WTC11 (cell line): ENCODE measurements at regions not wholly inside any gene's neighbourhood (a gene's known extent, or its start where the extent isn't known, plus 50 kb on each side); places are given as distances from the start of the nearest gene placed in this dataset.

Experiments used
- ATAC-seq: fragments of 200-7000 bp; cut with Tn5 transposase; 2 replicates; pipeline ENCODE4 v1.10.0; 2021; ENCODE audit warnings: mild to moderate bottlenecking, moderate library complexity
- CTCF ChIA-PET: fragments of 300-600 bp; sonication (Branson Sonifier 250); formaldehyde crosslinking; loops from one replicate; lab custom pipeline; 2021; ENCODE audit warnings: antibody characterized with exemption; lab: Charles Lee
- POLR2A ChIA-PET: fragments of 350-600 bp; sonication (Branson Sonifier 250); formaldehyde crosslinking; loops from one replicate; lab custom pipeline; 2021; ENCODE audit warnings: antibody characterized with exemption; lab: Charles Lee
- DNase-seq: peaks from one replicate; pipeline ENCODE4 v3.0.0; 2021; ENCODE audit warnings: low spot score
- H3K27ac Mint-ChIP-seq: 2 replicates; pipeline ENCODE4 v1.8.0; 2021; ENCODE audit warnings: mixed read lengths
- H3K27me3 Mint-ChIP-seq: 2 replicates; pipeline ENCODE4 v1.8.0; 2021; ENCODE audit warnings: low read depth, mild to moderate bottlenecking, moderate library complexity, mixed read lengths
- H3K36me3 Mint-ChIP-seq: 2 replicates; pipeline ENCODE4 v1.8.0; 2021; ENCODE audit warnings: mixed read lengths
- H3K4me1 Mint-ChIP-seq: 2 replicates; pipeline ENCODE4 v1.8.0; 2022; ENCODE audit warnings: mixed read lengths
- H3K4me3 Mint-ChIP-seq: 2 replicates; pipeline ENCODE4 v1.8.0; 2021; ENCODE audit warnings: mild to moderate bottlenecking, moderate library complexity, mixed read lengths
- H3K9me3 Mint-ChIP-seq: 2 replicates; pipeline ENCODE4 v1.8.0; 2021; ENCODE audit warnings: mixed read lengths
- CREB1 ChIP-seq: sonication (generic); formaldehyde crosslinking; IDR thresholded peaks from 2 replicates; pipeline ENCODE4 v1.8.0; 2023; ENCODE audit warnings: mild to moderate bottlenecking, missing genetic modification reagents
- GABPB1 ChIP-seq: sonication (generic); formaldehyde crosslinking; IDR thresholded peaks from 2 replicates; pipeline ENCODE4 v1.8.1; 2023; ENCODE audit warnings: mild to moderate bottlenecking, missing genetic modification reagents
- HMGA2 ChIP-seq: fragments of 250-450 bp; sonication (Bioruptor Pico); IDR thresholded peaks from 2 replicates; pipeline ENCODE4 v1.4.0; 2021; ENCODE audit warnings: mild to moderate bottlenecking, moderate library complexity
- KAT7 ChIP-seq: sonication (generic); formaldehyde crosslinking; IDR thresholded peaks from 2 replicates; pipeline ENCODE4 v1.8.1; 2023; ENCODE audit warnings: missing genetic modification reagents, mild to moderate bottlenecking, borderline replicate concordance
- NR1H2 ChIP-seq: sonication (generic); formaldehyde crosslinking; IDR thresholded peaks from 2 replicates; pipeline ENCODE4 v1.9.0; 2021; ENCODE audit warnings: mild to moderate bottlenecking, moderate library complexity, missing genetic modification reagents
- TF ChIP-seq, protein P1 (sequence below): sonication (generic); formaldehyde crosslinking; IDR thresholded peaks from 2 replicates; pipeline ENCODE4 v1.8.0; 2023; ENCODE audit warnings: mild to moderate bottlenecking, missing genetic modification reagents
- TF ChIP-seq, protein P2 (sequence below): sonication (generic); formaldehyde crosslinking; IDR thresholded peaks from 2 replicates; pipeline ENCODE4 v1.8.0; 2022; ENCODE audit warnings: mild to moderate bottlenecking, missing genetic modification reagents
- TF ChIP-seq, protein P3 (sequence below): sonication (generic); formaldehyde crosslinking; conservative IDR thresholded peaks from 2 replicates; pipeline ENCODE4 v1.8.1; 2023; ENCODE audit warnings: mild to moderate bottlenecking, low read depth, missing genetic modification reagents, moderate library complexity
- TF ChIP-seq, protein P4 (sequence below): sonication (generic); formaldehyde crosslinking; IDR thresholded peaks from 2 replicates; pipeline ENCODE4 v1.8.1; 2023; ENCODE audit warnings: mild to moderate bottlenecking, missing genetic modification reagents
- TF ChIP-seq, protein P5 (sequence below): sonication (generic); formaldehyde crosslinking; conservative IDR thresholded peaks from 2 replicates; pipeline ENCODE4 v1.8.1; 2022; ENCODE audit warnings: mild to moderate bottlenecking, missing genetic modification reagents
- TF ChIP-seq, protein P6 (sequence below): sonication (generic); formaldehyde crosslinking; IDR thresholded peaks from 2 replicates; pipeline ENCODE4 v1.8.0; 2022; ENCODE audit warnings: missing genetic modification reagents
- TF ChIP-seq, protein P7 (sequence below): sonication (generic); formaldehyde crosslinking; IDR thresholded peaks from 2 replicates; pipeline ENCODE4 v1.8.1; 2023; ENCODE audit warnings: mild to moderate bottlenecking, missing genetic modification reagents

DNA sequence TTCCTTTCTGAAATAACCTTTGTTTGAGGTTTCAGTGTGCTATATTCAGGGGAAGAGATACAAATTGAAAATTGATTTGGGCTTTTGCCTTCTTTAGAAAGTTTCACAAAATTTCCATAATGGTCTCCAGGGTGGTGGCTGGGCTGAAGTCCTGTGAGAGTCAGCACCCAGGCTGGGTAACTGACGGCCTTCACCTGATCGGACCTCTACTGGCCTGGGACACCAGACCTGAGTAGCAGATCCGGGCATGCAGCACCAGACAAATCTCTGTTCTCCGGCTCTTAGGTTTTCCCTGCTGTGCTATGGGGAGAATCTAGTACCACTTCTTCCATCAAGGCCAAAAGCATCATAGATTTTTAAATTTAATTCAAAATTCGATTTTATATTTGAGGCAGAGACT, 133.0 kb upstream of the LMCD1 start:
- Mint-ChIP-seq H3K27me3 (no peaks in the 10 kb centered on the region; the same call in 1 of the 2 replicates), H3K4me3 (no peak overlapping the region), H3K27ac (no peak overlapping the region), H3K4me1 (0 out of 2 replicates have a peak, but pooled peaks cover 4% of the 10 kb centered on the region), H3K9me3 (peaks cover 6% of the 10 kb centered on the region; the same call in 1 of the 2 replicates), H3K36me3 (no peaks in the 10 kb centered on the region)
- DNase-seq = no peak
- no peak for ATAC-seq
- POLR2A ChIA-PET = no interaction called here
- CTCF ChIA-PET = no interaction called here
- TF ChIP-seq KAT7 (CRISPR knock-in tag) (no peak), NR1H2 (CRISPR knock-in tag) (no peak), CREB1 (CRISPR knock-in tag) (no peak), GABPB1 (CRISPR knock-in tag) (no peak), HMGA2 (CRISPR knock-in tag) (no peak)
- TF ChIP-seq, protein P1, sequence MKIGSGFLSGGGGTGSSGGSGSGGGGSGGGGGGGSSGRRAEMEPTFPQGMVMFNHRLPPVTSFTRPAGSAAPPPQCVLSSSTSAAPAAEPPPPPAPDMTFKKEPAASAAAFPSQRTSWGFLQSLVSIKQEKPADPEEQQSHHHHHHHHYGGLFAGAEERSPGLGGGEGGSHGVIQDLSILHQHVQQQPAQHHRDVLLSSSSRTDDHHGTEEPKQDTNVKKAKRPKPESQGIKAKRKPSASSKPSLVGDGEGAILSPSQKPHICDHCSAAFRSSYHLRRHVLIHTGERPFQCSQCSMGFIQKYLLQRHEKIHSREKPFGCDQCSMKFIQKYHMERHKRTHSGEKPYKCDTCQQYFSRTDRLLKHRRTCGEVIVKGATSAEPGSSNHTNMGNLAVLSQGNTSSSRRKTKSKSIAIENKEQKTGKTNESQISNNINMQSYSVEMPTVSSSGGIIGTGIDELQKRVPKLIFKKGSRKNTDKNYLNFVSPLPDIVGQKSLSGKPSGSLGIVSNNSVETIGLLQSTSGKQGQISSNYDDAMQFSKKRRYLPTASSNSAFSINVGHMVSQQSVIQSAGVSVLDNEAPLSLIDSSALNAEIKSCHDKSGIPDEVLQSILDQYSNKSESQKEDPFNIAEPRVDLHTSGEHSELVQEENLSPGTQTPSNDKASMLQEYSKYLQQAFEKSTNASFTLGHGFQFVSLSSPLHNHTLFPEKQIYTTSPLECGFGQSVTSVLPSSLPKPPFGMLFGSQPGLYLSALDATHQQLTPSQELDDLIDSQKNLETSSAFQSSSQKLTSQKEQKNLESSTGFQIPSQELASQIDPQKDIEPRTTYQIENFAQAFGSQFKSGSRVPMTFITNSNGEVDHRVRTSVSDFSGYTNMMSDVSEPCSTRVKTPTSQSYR = no peak
- TF ChIP-seq, protein P2, sequence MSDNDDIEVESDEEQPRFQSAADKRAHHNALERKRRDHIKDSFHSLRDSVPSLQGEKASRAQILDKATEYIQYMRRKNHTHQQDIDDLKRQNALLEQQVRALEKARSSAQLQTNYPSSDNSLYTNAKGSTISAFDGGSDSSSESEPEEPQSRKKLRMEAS (CRISPR knock-in tag) = no peak
- TF ChIP-seq, protein P3, sequence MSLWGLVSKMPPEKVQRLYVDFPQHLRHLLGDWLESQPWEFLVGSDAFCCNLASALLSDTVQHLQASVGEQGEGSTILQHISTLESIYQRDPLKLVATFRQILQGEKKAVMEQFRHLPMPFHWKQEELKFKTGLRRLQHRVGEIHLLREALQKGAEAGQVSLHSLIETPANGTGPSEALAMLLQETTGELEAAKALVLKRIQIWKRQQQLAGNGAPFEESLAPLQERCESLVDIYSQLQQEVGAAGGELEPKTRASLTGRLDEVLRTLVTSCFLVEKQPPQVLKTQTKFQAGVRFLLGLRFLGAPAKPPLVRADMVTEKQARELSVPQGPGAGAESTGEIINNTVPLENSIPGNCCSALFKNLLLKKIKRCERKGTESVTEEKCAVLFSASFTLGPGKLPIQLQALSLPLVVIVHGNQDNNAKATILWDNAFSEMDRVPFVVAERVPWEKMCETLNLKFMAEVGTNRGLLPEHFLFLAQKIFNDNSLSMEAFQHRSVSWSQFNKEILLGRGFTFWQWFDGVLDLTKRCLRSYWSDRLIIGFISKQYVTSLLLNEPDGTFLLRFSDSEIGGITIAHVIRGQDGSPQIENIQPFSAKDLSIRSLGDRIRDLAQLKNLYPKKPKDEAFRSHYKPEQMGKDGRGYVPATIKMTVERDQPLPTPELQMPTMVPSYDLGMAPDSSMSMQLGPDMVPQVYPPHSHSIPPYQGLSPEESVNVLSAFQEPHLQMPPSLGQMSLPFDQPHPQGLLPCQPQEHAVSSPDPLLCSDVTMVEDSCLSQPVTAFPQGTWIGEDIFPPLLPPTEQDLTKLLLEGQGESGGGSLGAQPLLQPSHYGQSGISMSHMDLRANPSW = no peak
- TF ChIP-seq, protein P4, sequence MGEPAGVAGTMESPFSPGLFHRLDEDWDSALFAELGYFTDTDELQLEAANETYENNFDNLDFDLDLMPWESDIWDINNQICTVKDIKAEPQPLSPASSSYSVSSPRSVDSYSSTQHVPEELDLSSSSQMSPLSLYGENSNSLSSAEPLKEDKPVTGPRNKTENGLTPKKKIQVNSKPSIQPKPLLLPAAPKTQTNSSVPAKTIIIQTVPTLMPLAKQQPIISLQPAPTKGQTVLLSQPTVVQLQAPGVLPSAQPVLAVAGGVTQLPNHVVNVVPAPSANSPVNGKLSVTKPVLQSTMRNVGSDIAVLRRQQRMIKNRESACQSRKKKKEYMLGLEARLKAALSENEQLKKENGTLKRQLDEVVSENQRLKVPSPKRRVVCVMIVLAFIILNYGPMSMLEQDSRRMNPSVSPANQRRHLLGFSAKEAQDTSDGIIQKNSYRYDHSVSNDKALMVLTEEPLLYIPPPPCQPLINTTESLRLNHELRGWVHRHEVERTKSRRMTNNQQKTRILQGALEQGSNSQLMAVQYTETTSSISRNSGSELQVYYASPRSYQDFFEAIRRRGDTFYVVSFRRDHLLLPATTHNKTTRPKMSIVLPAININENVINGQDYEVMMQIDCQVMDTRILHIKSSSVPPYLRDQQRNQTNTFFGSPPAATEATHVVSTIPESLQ (CRISPR knock-in tag) = no peak
- TF ChIP-seq, protein P5, sequence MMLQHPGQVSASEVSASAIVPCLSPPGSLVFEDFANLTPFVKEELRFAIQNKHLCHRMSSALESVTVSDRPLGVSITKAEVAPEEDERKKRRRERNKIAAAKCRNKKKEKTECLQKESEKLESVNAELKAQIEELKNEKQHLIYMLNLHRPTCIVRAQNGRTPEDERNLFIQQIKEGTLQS = no peak
- TF ChIP-seq, protein P6, sequence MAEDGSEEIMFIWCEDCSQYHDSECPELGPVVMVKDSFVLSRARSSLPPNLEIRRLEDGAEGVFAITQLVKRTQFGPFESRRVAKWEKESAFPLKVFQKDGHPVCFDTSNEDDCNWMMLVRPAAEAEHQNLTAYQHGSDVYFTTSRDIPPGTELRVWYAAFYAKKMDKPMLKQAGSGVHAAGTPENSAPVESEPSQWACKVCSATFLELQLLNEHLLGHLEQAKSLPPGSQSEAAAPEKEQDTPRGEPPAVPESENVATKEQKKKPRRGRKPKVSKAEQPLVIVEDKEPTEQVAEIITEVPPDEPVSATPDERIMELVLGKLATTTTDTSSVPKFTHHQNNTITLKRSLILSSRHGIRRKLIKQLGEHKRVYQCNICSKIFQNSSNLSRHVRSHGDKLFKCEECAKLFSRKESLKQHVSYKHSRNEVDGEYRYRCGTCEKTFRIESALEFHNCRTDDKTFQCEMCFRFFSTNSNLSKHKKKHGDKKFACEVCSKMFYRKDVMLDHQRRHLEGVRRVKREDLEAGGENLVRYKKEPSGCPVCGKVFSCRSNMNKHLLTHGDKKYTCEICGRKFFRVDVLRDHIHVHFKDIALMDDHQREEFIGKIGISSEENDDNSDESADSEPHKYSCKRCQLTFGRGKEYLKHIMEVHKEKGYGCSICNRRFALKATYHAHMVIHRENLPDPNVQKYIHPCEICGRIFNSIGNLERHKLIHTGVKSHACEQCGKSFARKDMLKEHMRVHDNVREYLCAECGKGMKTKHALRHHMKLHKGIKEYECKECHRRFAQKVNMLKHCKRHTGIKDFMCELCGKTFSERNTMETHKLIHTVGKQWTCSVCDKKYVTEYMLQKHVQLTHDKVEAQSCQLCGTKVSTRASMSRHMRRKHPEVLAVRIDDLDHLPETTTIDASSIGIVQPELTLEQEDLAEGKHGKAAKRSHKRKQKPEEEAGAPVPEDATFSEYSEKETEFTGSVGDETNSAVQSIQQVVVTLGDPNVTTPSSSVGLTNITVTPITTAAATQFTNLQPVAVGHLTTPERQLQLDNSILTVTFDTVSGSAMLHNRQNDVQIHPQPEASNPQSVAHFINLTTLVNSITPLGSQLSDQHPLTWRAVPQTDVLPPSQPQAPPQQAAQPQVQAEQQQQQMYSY = no peak
- TF ChIP-seq, protein P7, sequence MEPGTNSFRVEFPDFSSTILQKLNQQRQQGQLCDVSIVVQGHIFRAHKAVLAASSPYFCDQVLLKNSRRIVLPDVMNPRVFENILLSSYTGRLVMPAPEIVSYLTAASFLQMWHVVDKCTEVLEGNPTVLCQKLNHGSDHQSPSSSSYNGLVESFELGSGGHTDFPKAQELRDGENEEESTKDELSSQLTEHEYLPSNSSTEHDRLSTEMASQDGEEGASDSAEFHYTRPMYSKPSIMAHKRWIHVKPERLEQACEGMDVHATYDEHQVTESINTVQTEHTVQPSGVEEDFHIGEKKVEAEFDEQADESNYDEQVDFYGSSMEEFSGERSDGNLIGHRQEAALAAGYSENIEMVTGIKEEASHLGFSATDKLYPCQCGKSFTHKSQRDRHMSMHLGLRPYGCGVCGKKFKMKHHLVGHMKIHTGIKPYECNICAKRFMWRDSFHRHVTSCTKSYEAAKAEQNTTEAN (CRISPR knock-in tag) = no peak
